HEK293T (cell line): ENCODE measurements at regions not wholly inside any gene's neighbourhood (a gene's known extent, or its start where the extent isn't known, plus 50 kb on each side); places are given as distances from the start of the nearest gene placed in this dataset.

ENCODE experiments used
- CTCF ChIA-PET: fragments of 350-600 bp; formaldehyde crosslinking; extraction: SDS; loops from one replicate; lab custom pipeline; 2021; ENCODE audit warnings: antibody characterized with exemption, inconsistent platforms; lab: Yijun Ruan, JAX
- POLR2A ChIA-PET: fragments of 350-600 bp; formaldehyde crosslinking; extraction: SDS; loops from one replicate; lab custom pipeline; 2020; ENCODE audit warnings: antibody characterized with exemption, inconsistent platforms; lab: Yijun Ruan, JAX
- DNase-seq: peaks from one replicate; pipeline ENCODE4 v3.0.0; 2012; ENCODE audit warnings: mixed read lengths; ENCODE audit errors: extremely low spot score
- ARNT ChIP-seq: fragments of 450-650 bp; IDR thresholded peaks from 2 replicates; pipeline ENCODE4 v1.6.1; 2017; ENCODE audit warnings: mild to moderate bottlenecking
- BHLHE40 ChIP-seq: fragments of 450-650 bp; IDR thresholded peaks from 2 replicates; pipeline ENCODE4 v1.6.1; 2016; ENCODE audit warnings: mild to moderate bottlenecking, moderate library complexity, borderline replicate concordance
- CTBP1 ChIP-seq: fragments of 450-650 bp; IDR thresholded peaks from 2 replicates; pipeline ENCODE4 v1.6.1; 2016; ENCODE audit warnings: borderline replicate concordance
- ELF4 ChIP-seq: fragments of 450-650 bp; IDR thresholded peaks from 2 replicates; pipeline ENCODE4 v1.6.1; 2017; ENCODE audit warnings: antibody characterized with exemption
- FOXA1 ChIP-seq: fragments of 450-650 bp; IDR thresholded peaks from 2 replicates; pipeline ENCODE4 v1.6.1; 2016; ENCODE audit warnings: mild to moderate bottlenecking
- FOXK2 ChIP-seq: fragments of 450-650 bp; IDR thresholded peaks from 2 replicates; pipeline ENCODE4 v1.6.1; 2016; ENCODE audit warnings: mild to moderate bottlenecking
- FOXM1 ChIP-seq: fragments of 450-650 bp; IDR thresholded peaks from 2 replicates; pipeline ENCODE4 v1.6.1; 2017; ENCODE audit warnings: mild to moderate bottlenecking, borderline replicate concordance
- HDGF ChIP-seq: fragments of 450-650 bp; IDR thresholded peaks from 2 replicates; pipeline ENCODE4 v1.6.1; 2017; ENCODE audit warnings: antibody characterized with exemption, borderline replicate concordance
- L3MBTL2 ChIP-seq: fragments of 450-650 bp; conservative IDR thresholded peaks from 2 replicates; pipeline ENCODE4 v1.6.1; 2016; ENCODE audit warnings: mild to moderate bottlenecking
- LEF1 ChIP-seq: fragments of 450-650 bp; IDR thresholded peaks from 2 replicates; pipeline ENCODE4 v1.6.1; 2017; ENCODE audit warnings: mild to moderate bottlenecking, borderline replicate concordance
- NFRKB ChIP-seq: fragments of 450-650 bp; IDR thresholded peaks from 2 replicates; pipeline ENCODE4 v1.6.1; 2016; ENCODE audit warnings: mild to moderate bottlenecking, moderate library complexity
- PKNOX1 ChIP-seq: fragments of 450-650 bp; IDR thresholded peaks from 2 replicates; pipeline ENCODE4 v1.6.1; 2016
- SP1 ChIP-seq: fragments of 450-650 bp; IDR thresholded peaks from 2 replicates; pipeline ENCODE4 v1.6.1; 2017
- SUZ12 ChIP-seq: fragments of 450-650 bp; IDR thresholded peaks from 2 replicates; pipeline ENCODE4 v1.6.1; 2016; ENCODE audit warnings: mild to moderate bottlenecking
- TARDBP ChIP-seq: fragments of 450-650 bp; IDR thresholded peaks from 2 replicates; pipeline ENCODE4 v1.6.1; 2016
- ZNF384 ChIP-seq: fragments of 450-650 bp; IDR thresholded peaks from 2 replicates; pipeline ENCODE4 v1.6.1; 2016

- ChIA-PET CTCF (no interaction called here), POLR2A (no interaction called here)
- no peak for TF ChIP-seq CTBP1
- no peak for TF ChIP-seq PKNOX1
- TF ChIP-seq FOXA1, result no peak
- TF ChIP-seq SUZ12, result no peak
- no peak for TF ChIP-seq LEF1
- TF ChIP-seq TARDBP, result no peak
- TF ChIP-seq L3MBTL2, result no peak
- no peak for TF ChIP-seq ZNF384
- TF ChIP-seq ELF4, result no peak
- TF ChIP-seq FOXM1, result no peak
- no peak for TF ChIP-seq SP1
- no peak for TF ChIP-seq HDGF
- no peak for TF ChIP-seq NFRKB
- DNase-seq, result peak; percentile 8
These were observed 522.0 kb upstream of the GJE1 start for GRCh38 chr6:141610741-141611140.

- TF ChIP-seq TARDBP (no peak), ZNF384 (no peak), PKNOX1 (no peak), LEF1 (no peak), ARNT (no peak)
- no peak for DNase-seq
- CTCF ChIA-PET, result interaction anchor here (0.6 kb wide), 1 partner anchor 171 kb away, joined by 4 read pairs; no protein-coding TSS in a partner anchor
- POLR2A ChIA-PET, result no interaction called here
These were observed 524.8 kb upstream of the GJE1 start for GRCh38 chr6:141607956-141608355.

- ChIA-PET CTCF (no interaction called here), POLR2A (no interaction called here)
- TF ChIP-seq L3MBTL2, result no peak
- no peak for TF ChIP-seq SUZ12
- TF ChIP-seq LEF1, result no peak
- TF ChIP-seq TARDBP, result no peak
- TF ChIP-seq FOXK2, result no peak
- TF ChIP-seq PKNOX1, result no peak
- no peak for TF ChIP-seq FOXM1
- DNase-seq, result no peak
These were observed 534.2 kb upstream of the GJE1 start for GRCh38 chr6:141598487-141598886.

GRCh38 chr6:141594874-141595273 is 537.9 kb upstream of the GJE1 start:
- POLR2A ChIA-PET, result no interaction called here
- CTCF ChIA-PET, result interaction anchor here (0.9 kb wide), 1 partner anchor 31 kb away, joined by 3 read pairs; no protein-coding TSS in a partner anchor
- no peak for DNase-seq
- TF ChIP-seq FOXA1, result no peak
- TF ChIP-seq FOXK2, result no peak
- no peak for TF ChIP-seq LEF1
- no peak for TF ChIP-seq PKNOX1
- no peak for TF ChIP-seq ELF4
- no peak for TF ChIP-seq L3MBTL2
- no peak for TF ChIP-seq BHLHE40

GRCh38 chr6:141593311-141593710 is 539.4 kb upstream of the GJE1 start:
- ChIA-PET POLR2A (no interaction called here), CTCF (no interaction called here)
- DNase-seq, result no peak
- no peak for TF ChIP-seq CTBP1
- no peak for TF ChIP-seq L3MBTL2
- TF ChIP-seq HDGF, result no peak

- no peak for TF ChIP-seq FOXM1
- TF ChIP-seq PKNOX1, result no peak
- no peak for TF ChIP-seq FOXK2
- TF ChIP-seq TARDBP, result no peak
- TF ChIP-seq L3MBTL2, result no peak
- no peak for TF ChIP-seq ARNT
- TF ChIP-seq SP1, result no peak
- no peak for TF ChIP-seq LEF1
- TF ChIP-seq FOXA1, result no peak
- TF ChIP-seq BHLHE40, result no peak
- no peak for TF ChIP-seq SUZ12
- TF ChIP-seq HDGF, result no peak
- no peak for TF ChIP-seq ZNF384
- no peak for TF ChIP-seq CTBP1
- no peak for TF ChIP-seq NFRKB
- no peak for TF ChIP-seq ELF4
- ChIA-PET CTCF (no interaction called here), POLR2A (no interaction called here)
- no peak for DNase-seq
These were observed 545.1 kb upstream of the GJE1 start for GRCh38 chr6:141587482-141588266.
